NT2/D1 (cell line): ENCODE measurements at regions not wholly inside any gene's neighbourhood (a gene's known extent, or its start where the extent isn't known, plus 50 kb on each side); places are given as distances from the start of the nearest gene placed in this dataset.

Experiments used
- SUZ12 ChIP-seq: IDR thresholded peaks from 2 replicates; pipeline ENCODE4 v1.6.1; 2011; ENCODE audit not compliant: insufficient read length, insufficient read depth; ENCODE audit errors: extremely low read depth
- YY1 ChIP-seq: IDR thresholded peaks from 2 replicates; pipeline ENCODE4 v1.6.1; 2011; ENCODE audit not compliant: insufficient read length, insufficient read depth
- ZNF274 ChIP-seq: IDR thresholded peaks from 2 replicates; pipeline ENCODE4 v1.6.1; 2011; ENCODE audit warnings: mild to moderate bottlenecking, low read depth, low read length

DNA sequence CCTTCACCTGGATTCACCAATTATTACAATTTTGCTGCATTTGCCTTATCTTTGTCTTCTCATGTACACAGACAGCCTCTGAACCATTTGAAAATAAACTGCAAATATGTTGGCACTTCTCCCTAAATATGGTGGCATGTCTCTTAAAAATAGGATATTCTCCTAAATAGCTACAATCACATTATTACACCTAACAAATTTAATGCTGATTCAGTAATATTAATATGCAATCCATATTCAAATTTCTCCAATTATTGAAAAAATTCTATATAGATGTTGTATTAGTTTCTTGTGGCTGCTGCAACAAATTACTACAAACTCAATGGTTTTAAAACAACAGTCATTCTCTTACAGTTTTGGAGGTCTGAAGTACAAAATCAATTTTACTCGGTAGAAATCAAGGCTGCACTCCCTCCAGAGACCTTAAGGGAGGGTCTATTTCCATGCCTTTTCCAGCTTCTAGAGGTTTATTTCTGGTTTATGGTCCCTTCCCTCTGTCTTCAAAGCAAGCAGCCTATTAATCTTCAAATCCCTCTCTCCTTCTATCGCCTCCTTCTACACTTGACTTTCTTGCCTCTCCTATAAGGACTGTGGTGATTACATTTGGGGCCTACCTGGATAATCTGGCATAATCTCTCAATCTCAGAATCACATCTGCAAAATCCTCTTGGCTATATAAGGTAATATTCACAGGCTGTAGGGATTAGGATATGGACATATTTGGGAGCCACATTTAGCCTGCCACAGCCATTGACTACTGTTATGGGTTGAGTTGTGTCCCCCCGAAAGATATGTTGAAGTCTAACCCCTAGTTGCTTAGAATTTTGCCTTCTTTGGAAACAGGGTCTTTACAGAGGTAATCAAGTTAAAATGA, 52.5 kb upstream of the BOLA1 start:
- TF ChIP-seq ZNF274, result no peak
- no peak for TF ChIP-seq YY1
- TF ChIP-seq SUZ12, result no peak
